ENCODE measurements at regions not wholly inside any gene's neighbourhood (a gene's known extent, or its start where the extent isn't known, plus 50 kb on each side); places are given as distances from the start of the nearest gene placed in this dataset.
"Not testable (repeated sequence)": the region's sequence is repeated elsewhere in the genome, so short reads cannot be mapped to it uniquely, and the experiment has no call there.

DNA sequence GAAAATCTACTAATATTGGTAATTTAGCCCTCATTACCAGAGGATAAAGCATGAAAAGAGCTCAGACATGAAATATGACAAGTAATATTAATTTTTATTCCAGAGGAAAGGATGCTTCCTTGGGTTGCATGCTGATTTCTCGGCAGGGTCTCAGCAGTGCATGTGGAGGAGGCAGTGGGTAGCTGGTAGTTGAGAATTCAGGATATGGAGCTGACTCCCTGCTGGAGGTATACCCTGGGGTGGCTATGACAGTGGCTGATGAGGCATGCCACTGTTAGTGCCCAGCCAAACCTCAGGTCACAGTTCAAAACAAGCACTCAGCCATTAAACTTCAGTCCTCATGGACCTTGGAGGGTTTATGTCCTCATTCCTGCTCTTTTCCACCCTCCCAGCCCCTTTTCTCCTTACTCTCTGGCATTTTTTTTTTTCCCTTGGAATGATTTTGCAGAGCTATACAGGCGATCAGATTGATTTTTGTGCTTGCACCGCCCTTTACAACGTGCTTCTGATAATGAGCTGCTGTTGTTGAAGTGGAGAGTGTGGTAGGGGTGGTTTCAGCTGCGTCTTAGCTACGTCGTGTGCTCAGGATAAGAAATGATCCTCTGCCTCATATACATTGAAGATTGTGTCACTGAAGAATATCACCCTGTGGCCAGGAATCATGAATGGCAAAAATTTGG is 761.9 kb upstream of the MMS22L start:
- TF ChIP-seq, protein P1, sequence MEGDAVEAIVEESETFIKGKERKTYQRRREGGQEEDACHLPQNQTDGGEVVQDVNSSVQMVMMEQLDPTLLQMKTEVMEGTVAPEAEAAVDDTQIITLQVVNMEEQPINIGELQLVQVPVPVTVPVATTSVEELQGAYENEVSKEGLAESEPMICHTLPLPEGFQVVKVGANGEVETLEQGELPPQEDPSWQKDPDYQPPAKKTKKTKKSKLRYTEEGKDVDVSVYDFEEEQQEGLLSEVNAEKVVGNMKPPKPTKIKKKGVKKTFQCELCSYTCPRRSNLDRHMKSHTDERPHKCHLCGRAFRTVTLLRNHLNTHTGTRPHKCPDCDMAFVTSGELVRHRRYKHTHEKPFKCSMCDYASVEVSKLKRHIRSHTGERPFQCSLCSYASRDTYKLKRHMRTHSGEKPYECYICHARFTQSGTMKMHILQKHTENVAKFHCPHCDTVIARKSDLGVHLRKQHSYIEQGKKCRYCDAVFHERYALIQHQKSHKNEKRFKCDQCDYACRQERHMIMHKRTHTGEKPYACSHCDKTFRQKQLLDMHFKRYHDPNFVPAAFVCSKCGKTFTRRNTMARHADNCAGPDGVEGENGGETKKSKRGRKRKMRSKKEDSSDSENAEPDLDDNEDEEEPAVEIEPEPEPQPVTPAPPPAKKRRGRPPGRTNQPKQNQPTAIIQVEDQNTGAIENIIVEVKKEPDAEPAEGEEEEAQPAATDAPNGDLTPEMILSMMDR (IDR thresholded peaks at IDR 0.05; ENCODE audit: low read length, missing control alignments), result no peak
- no peak for DNase-seq (ENCODE audit: low read depth)
- no peak overlapping the region for H3K4me3 ChIP-seq (replicated peaks; ENCODE audit: low read depth, low read length)

DNA sequence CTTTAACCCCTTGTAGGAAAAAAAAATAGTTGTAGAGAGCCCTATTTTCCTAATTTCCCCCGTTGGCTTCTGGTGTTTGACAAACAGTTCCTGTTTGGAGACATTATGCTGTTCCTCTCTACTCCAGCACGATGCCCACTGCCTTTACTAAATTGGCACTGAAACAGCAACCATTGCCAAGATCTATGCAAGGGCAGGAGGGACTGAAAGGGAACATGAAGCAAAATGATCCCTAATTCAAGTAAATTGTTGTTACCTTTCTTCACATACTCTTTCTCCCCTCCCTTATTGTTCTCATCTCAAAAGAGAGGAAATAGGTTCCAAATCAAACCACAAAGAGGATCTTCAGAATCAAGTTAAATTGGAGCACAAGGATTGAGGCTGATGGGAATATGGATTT is 764.1 kb upstream of the MMS22L start:
- H3K4me3 ChIP-seq (replicated peaks; ENCODE audit: low read depth, low read length), result no peak overlapping the region
- TF ChIP-seq, protein P1 (IDR thresholded peaks at IDR 0.05; ENCODE audit: low read length, missing control alignments), result no peak
- DNase-seq (ENCODE audit: low read depth), result no peak

DNA sequence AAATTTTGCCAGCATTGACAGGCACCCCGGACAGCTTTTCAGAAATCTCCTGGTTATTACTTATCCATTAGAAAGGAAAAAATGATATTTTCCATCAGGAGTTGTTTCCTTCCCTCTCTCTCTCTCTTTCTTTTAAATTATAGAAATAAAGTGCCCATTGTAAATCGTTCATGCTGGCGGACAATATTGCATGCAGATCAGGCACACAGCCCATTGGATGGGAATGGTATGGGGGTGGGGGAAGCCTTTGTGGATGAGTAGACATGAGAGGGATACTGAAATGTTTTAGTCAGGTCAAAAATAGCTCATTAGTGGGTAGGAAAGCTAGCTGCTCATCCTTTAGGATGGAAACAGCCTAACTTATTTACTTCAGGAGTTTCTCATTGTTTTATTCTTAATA is 764.9 kb upstream of the MMS22L start:
- DNase-seq (ENCODE audit: low read depth), result no peak
- TF ChIP-seq, protein P1 (IDR thresholded peaks at IDR 0.05; ENCODE audit: low read length, missing control alignments), result no peak
- no peak overlapping the region for H3K4me3 ChIP-seq (replicated peaks; ENCODE audit: low read depth, low read length)

DNA sequence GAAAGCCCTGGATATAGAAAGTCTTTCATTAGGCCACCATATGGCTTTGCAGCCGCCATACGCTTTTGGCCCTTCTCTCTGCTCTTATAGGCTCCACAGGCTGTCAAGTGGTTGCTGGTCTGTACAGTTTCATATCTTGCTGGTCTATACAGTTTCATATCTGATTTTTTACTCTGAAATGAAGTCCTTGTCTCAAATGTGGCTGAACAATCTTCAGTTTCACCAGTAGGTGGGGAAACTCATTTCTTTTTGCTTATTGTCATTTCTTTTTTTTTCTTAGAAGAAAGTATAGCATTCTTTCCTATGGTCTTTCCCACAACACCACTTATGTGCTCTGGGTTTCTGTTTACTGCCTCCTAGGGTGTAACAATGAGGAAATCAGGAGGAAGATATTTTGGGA is 771.4 kb upstream of the MMS22L start:
- no peak overlapping the region for H3K4me3 ChIP-seq (replicated peaks; ENCODE audit: low read depth, low read length)
- TF ChIP-seq, protein P1 (IDR thresholded peaks at IDR 0.05; ENCODE audit: low read length, missing control alignments), result no peak
- peak; percentile 0 for DNase-seq (ENCODE audit: low read depth)

DNA sequence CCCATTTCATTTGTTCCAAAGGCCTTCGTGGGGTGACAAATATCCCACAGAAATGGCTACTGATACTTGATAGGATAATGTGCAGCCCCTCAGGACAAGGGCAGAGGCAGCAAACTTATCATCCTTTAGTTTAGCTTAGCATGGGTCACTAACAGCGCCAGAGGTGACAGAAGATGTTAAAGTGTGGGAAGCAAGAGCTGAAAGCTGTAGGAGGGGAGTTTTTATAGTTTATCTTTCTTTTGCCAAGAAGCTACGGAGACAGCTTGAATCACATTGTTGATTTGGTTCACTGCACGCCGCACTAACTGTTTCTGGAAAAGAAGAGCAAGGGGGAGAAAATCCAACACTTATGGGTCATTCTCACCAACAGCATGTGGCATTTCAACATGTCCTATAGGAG is 773.9 kb upstream of the MMS22L start:
- TF ChIP-seq, protein P1 (IDR thresholded peaks at IDR 0.05; ENCODE audit: low read length, missing control alignments), result no peak
- H3K4me3 ChIP-seq (replicated peaks; ENCODE audit: low read depth, low read length), result no peak overlapping the region

DNA sequence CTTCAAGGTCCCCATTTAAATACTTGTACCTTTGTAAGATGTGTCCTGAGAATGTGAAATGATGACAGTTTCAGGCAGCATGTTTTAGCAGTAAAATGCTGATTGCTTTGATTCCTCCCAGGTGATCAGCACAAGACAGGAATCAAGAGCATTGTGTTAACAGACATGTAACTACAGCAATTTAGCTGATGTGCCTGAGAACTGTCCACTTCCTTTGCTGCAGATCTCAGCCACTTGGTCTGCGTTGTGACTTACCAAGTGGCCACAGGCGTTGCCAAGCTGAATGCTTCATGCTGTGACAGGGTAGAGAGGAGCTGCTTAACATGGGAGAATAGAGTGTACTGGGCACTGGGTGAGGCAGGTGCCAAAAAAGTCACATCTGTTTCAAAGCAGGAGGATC is 767.0 kb upstream of the POU3F2 start:
- no peak for DNase-seq (ENCODE audit: low read depth)
- no peak overlapping the region for H3K4me3 ChIP-seq (replicated peaks; ENCODE audit: low read depth, low read length)
- TF ChIP-seq, protein P1 (IDR thresholded peaks at IDR 0.05; ENCODE audit: low read length, missing control alignments), result no peak

More for the DNA sequence above, 773.9 kb upstream of the MMS22L start:
- DNase-seq (ENCODE audit: low read depth), result no peak

DNA sequence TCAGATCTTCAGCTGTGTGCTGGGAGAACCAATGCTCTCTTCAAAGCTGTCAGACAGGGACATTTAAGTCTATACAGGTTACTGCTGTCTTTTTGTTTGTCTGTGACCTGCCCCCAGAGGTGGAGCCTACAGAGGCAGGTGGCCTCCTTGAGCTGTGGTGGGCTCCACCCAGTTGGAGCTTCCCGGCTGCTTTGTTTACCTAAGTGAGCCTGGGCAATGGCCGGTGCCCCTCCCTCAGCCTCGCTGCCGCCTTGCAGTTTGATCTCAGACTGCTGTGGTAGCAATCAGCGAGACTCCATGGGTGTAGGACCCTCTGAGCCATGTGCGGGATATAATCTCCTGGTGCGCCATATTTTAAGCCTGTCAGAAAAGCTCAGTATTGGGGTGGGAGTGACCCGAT is 745.8 kb upstream of the POU3F2 start:
- H3K4me3 ChIP-seq (replicated peaks; ENCODE audit: low read depth, low read length); DNase-seq (ENCODE audit: low read depth): not testable (repeated sequence)
